HG03060 (cell line): ENCODE measurements at regions not wholly inside any gene's neighbourhood (a gene's known extent, or its start where the extent isn't known, plus 50 kb on each side); places are given as distances from the start of the nearest gene placed in this dataset.
"Not testable (repeated sequence)": the region's sequence is repeated elsewhere in the genome, so short reads cannot be mapped to it uniquely, and the experiment has no call there.

ENCODE experiments used
- ATAC-seq: cut with Tn5 transposase; IDR thresholded peaks from one replicate; pipeline ENCODE4 v1.9.1; 2021; ENCODE audit warnings: low read depth, moderate number of reproducible peaks; ENCODE audit not compliant: unreplicated experiment

DNA sequence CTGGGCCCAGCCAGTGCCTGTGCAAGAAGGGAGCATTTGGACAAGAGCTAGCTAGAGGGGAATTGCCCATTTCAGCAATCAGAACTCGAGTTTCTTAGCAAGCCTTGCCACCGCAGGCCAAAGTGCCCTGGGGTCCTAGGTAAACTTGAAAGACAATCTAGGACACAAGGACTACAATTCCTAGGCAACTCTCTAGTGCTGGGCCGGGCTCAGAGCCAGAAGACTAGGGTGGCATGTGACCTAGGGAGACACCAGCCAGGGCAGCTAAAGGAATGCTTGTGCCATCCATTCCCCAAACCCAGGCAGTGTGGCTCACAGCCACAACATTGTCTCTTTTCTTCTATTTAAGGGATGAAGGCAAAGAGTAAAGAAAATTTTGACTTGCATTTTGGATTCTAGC lies 205.0 kb downstream of the BMP4 start:
- ATAC-seq: no peak

DNA sequence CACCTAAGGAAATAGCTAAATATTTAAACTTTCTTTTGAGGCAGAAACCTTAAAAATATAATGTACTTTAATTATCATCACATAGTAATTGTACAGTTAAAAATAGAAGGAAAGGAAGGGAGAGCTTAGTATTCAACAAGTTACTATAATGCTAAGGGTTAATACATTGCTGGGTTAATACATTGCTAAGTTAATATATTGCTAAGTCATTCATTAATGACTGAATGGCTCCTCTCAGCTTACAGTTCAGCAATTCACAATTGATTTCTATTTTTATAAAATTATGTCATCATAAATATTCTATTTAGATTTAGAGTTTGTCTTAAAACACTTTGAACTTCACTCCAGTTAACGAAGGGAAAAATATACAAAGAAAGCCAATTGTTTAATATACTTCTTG lies 207.9 kb downstream of the BMP4 start:
- ATAC-seq: no peak

DNA sequence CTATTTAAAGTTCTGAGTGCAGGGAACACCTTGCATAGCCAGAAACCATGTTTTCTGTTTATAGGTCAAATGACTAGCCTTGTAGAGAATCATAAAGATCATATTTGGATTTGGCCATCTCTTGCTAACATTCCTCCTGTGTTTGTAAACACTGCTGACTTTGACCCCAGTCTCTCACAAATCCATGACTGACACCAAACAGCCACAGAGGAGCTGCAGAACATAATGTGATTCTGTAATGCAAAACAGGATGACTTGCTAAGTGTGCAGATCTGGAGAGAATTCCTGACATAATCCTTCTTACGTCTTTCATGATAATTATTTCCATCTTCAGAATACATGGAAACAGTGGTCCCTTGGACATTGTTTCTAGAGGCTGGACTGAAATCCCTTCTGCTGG lies 211.8 kb downstream of the BMP4 start:
- ATAC-seq: no peak

DNA sequence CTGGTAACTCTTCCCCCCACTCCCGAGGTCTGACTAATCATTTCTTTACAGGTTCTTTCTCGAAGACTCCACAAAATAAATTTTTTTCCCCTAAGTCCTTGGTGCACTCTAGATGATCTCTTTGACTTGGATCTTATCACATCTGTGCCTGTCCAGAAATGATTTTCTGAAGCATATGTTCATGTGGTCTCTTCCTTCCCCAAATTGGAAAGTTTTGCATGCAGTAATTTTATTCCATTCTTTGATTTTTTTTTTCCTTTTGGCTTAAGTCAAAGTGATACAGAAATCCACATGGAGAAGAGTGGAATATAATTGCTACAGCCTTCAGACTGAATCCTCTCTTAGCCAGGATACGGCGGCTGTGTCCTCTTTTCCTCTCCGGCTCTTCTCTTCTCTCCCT lies 213.3 kb downstream of the BMP4 start:
- no peak for ATAC-seq

DNA sequence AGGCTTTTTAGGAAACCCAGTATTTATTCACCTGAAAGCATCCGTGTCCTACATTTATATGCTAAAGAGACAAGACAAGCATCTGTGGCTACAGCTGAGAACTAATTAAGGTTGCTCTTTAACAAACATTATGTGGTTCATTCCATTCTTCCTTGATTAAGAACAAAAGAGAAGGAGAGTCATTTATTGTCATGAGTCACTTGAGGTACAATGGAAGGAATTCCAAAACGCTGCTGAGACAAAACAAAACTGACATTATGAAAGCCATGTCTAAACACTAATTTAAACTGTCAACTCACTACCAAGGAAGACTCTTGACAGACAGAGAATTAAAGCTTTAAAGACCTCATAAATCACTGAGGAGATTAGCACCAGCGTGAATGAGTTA lies 214.4 kb downstream of the BMP4 start:
- ATAC-seq: no peak

DNA sequence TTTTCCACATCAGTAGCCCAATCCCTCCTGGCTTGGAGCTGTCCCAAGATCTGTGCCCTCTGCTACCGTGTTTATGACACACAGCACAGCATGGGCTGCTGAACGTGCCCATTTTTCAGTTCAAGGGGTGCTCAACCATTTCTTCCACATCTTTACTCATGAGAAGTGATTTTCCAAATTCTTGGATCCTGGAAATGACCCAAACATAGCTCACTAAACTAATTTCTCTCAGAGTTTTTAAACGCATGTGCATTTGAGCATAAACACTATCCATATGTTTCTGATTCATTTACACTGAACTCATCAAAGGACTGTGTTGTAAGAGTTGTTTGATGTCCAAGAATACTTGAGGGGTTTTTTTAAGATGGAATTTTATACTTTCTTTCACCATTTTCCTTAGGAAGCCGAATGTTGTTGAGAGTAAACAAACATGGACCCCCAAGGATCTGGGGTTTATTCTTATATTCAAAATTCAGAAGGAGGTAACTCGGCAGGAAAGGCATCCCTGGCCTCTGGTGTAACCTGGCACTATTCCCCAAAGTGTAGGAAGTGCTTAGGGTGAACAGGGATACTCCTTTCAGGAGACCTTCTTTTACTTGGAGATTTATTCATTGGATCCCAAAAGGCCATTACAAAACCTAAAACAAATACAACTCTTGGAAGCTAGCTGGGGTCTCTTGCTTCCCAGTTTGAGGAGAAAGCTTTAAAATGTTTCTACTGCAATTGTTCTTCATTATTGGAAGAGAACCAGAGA lies 215.0 kb downstream of the BMP4 start:
- no peak for ATAC-seq

DNA sequence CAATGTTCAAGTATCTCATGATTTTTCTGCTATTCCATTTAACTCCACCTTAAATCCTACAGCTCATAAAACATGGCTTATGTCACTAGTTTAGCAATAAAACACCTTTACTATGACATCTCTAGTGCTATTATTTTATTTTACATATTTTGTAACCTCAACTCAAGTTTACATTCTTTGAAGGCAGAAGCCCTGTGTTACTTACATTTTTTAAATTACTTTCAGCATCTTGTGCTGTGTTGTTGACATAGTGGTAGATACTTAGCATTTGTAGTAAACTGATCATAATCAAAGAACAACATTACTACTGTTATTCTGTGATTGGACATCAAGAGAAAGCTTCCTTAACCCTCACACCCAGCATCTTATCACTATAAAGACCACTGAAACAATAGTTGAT lies 216.1 kb downstream of the BMP4 start:
- no peak for ATAC-seq

DNA sequence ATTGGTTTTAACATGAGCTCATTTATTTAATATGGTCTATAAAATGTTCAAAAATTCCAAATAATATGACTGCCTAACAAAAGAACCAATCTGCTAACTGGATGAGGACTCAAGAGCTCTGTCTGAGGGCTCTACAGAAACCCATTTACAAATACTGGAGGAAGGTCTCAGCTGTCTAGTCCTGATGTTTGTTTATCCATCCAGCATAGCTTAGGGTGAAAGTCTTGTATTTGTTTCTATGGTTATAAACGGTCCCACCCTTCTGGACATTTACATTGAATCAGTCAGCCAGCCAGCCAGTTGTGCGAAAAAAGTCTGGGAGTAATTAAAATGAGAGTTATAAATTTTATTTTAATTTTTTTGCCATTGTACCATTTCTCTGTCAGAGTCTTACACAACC lies 220.7 kb downstream of the BMP4 start:
- no peak for ATAC-seq

DNA sequence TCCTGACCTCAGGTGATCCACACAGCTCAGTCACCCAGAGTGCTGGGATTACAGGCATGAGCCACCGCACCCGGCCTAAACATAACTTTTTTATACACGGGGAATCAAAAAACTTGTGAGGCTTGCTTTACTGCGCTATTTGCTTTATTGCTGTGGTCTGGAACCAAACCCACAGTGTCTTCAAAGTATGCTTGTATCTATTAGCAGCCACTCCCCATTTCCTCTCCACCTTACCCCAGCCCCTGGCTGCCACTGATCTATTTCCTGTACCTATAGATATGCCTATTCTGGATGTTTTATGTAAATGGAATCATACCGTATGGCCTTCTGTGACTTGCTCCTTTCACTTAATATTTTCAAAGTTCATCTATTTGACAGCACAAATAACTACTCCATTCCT lies 233.4 kb downstream of the BMP4 start:
- no peak for ATAC-seq

DNA sequence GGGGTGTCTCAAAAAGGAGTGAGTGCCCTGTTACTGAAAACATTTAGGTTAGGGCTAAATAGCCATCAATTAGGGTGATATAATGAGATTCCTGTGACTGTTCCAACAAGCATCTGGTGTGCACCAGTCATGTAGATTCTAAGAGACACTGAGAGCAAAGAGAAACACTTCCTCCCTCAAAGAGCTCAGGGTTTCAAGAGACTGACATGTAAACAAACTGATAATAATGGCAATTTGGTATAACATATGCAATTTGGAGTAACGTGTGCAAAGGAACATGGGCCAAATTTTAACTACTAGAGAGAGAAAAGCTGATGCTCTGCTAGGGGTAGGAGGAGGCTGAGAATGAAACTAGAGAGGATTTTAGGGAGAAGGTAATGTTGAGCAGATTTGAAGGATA lies 237.1 kb downstream of the BMP4 start:
- ATAC-seq: no peak

DNA sequence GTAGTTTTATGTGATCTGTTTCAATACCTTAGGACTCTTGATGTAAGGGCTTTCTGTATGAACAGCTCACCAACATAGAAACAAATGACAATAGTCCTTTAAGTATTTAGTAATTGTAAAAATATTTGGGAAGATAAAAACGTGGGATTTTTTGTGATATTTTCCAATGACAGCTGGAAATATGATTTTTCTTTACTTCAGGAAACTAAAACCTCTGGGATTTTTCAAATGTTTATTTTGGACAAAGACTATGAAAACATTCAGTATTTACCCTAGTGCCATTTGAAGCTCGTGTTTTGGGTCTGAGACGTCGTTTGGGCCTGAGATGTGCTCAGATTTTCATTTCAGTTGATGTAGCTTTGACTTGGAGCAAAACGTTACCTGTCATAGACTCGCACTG lies 240.0 kb downstream of the BMP4 start:
- no peak for ATAC-seq

DNA sequence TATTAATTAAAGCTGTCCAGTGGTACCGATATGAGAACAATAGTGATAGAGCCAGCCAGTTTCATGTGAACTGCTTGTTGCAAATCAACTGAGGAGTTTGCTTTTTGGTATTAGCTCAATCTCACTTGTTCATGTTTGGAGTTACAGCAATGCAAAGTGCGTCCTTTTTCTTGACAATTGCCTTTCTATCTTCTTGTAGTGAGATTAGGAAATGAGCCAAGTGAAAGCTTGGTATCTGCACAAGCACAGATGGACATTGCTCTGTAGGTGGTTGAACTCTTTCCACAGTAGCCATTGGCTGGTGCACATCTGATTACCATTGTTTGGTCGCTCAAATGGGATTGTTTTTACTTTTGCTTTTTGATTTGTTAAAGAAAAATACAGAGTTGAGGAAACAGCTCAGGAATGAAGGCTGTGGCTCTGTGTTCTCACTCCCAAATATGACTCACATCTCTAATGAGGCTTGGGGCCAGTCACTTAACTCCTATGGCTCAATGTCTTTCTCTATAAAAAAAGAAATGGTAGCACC lies 241.4 kb downstream of the BMP4 start:
- no peak for ATAC-seq

DNA sequence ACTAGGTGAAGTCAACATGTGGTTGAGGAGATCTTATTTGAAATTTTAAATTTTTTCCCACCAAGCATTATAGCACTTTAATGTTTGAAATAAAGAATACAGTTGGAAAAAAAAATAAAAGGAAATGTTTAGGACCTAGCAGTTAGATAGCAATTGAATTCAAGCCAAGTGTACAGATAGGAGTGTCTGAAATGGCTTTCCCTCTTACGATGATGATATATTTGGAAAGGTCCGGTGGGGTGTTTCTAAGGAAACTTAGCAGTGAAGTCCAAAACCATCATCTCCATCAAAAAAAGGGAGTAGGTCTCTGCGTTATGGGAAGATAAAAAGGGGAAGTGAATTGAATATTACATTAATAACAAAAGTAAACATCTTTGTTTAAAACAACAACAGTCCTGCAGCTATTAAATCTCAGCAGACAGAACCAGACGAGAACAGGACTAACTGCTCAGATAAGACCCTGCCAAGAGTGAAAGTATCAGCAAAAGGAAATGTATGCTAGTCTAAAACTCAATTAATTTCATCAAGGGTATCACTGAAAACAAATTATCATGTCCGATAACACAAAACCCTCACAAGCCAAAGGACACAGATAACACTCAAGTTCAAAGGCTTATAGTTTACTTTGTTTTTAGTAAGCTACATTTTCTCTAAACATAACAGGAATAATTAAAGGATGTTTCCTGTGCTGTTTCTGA lies 242.0 kb downstream of the BMP4 start:
- ATAC-seq: no peak

DNA sequence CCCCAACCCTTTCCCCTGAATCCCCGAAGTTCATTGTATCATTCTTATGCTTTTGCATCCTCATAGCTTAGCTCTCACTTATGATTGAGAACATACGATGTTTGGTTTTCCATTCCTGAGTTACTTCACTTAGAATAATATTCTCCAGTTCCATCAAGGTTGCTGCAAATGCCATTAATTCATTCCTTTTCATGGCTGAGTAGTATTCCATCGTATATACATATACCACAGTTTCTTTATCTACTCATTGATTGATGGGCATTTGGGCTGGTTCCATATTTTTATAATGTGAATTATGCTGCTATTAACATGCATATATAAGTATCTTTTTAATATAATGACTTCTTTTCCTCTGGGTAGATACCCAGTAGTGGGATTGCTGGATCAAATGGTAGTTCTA lies 243.7 kb downstream of the BMP4 start:
- ATAC-seq: not testable (repeated sequence)

DNA sequence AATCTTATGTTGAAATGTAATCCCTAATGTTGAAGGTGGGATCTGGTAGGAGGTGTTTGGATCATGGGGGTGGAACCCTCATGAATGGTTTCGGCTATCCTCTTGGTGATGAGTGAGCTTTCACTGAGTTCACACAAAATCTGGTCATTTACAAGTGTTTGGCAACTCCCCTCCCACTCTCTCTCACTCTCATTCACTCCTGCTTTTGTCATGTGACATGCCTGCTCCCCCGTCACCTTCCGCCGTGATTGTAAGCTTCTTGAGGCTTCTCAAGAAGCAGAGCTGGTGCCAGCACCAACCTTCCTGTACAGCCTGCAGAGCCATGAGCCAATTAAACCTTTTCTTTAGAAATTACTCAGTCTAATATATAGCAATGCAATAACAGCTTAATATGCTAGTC lies 245.4 kb downstream of the BMP4 start:
- ATAC-seq: no peak

DNA sequence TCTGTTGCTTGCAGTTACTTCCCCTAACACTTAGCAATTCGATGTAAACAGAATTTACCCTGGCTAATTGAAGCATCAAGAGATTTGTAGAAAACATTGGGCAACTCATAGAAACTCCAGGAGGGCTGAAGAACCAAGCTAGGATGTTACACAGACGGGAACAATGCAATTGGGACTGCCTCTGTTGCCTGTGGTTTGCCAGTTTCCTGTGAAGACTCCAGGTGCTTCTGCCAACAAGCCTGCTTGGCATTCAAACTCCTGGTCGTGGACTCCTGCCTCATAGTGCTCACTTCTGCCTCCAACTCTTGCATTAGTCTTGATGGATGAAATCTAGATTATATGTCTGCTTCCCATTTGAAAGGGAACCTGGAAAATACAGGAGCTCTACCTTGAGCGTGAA lies 246.0 kb downstream of the BMP4 start:
- no peak for ATAC-seq

DNA sequence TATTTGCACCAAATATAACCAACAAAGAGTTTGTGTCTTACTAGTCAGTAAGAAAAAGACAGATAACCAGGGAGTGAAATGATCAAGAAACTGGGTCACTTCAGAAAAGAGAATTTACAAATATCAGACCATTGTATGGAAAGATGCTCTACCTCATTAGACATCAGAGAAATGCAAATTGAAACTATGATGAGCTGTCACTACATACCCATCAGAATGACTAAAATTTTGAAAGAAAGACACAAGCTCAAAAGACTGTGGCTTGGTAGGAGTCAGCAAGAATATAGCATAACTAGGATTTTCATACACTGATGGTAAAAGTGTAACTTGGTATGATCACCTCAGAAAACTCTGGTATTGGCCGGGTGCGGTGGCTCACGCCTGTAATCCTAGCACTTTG lies 247.2 kb downstream of the BMP4 start:
- ATAC-seq: no peak

DNA sequence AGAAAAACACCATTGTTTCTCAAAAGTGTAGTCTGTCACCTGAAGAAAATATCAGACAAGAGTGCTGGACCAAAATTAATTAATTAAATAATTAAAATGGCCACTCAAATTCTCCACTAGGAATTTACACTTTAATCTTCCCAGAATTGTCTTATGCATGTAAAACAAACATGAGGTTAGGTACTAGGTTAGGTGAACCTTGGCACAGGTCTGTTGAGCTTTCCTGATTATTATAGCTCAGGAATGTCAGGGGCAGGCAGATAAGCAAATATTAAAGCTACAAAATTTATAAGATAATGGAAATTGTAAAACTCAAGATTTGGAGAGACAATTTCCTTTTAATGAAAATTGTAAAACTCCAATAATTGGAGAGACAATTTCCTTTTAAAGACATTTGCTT lies 253.2 kb downstream of the BMP4 start:
- ATAC-seq: no peak

DNA sequence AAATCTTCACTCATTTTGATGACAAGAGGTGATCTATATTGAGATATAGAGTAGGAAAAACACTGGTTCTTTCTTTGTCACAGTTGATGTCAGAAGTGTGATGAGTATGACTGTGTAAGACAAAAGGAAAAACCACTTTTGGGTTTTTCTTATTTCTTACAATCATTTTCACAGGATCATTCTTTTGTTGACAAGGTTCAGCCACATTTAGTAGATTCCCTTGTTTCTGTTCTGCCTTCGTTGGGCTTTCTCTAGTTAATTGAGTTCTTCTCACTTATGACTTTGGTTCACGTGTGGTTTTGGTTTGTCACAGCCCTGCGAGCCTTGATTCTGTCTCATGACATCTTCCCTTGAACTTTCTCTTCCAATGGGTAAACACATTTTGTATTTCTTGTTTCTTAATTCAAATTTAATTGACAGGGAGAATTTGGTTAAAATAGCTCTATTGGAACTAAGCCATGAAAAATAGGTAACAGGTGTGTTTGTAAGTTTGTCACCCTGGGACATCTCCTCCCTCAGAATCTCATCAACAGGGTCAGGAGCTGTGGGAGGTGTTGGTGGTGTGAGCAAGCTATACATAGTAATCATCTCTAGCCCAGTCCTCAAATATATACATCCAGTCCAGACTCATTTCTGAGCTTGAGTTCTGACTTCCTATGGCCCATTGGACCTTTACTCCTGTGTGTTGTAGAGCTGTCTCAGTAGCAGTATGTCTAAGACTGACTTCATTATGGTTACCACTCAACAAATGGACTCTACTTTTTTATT lies 255.3 kb downstream of the BMP4 start:
- ATAC-seq: no peak

DNA sequence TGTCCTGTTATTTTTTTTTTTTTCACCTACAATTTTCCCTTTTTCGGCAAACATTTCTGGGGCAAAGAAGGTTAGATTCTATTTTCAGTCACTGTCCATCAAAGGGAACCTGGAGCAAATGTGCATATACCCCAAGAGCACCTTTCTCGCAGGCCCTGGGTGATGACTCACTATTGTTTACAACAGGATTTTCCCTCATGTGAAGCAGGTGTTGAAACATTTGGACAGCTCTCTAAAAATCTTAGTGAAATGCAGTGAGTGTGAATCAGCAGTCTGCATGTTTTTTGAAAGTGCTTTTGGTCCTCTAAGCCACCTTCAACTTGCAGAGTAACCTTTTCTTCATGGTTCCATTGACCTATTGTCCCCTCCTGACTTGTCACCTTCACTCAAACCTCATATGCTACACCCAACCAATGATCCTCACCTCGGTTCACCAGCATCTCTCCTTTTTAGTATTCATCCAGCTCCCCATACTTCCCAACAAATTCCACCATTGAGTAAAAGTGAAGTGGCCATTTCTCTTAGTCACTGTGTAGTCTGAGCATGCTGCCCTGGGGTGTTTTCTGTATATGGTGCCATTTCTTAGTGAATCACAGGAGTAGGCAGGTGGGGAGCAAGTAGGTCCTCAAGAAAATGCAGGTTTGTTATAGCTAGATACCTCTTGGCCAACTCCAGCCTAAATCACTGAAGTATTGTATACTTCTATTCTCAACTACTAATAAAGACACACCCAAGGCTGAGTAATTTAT lies 260.2 kb downstream of the BMP4 start:
- no peak for ATAC-seq
